H1 (cell line): ENCODE measurements at regions not wholly inside any gene's neighbourhood (a gene's known extent, or its start where the extent isn't known, plus 50 kb on each side); places are given as distances from the start of the nearest gene placed in this dataset.

ENCODE experiments used
- CTCF ChIP-seq, 3 experiments: IDR thresholded peaks; 1 replicate in 2 of 3; 2 replicates in 1 of 3; pipeline versions ENCODE4 v1.5.1 to v1.6.1; 2011; ENCODE audit warnings: low read length in 3 of 3, mild to moderate bottlenecking in 3 of 3, inconsistent platforms in 2 of 3, low read depth in 1 of 3, moderate library complexity in 1 of 3; ENCODE audit not compliant: insufficient read depth in 1 of 3; ENCODE audit errors: control extremely low read depth in 1 of 3
- EP300 ChIP-seq, 2 experiments: IDR thresholded peaks; 1 replicate in 1 of 2; 2 replicates in 1 of 2; pipeline ENCODE4 v1.6.1; 2011 to 2012; ENCODE audit warnings: low read depth in 2 of 2, low read length in 2 of 2, mild to moderate bottlenecking in 2 of 2, borderline replicate concordance in 1 of 2, inconsistent platforms in 1 of 2, moderate library complexity in 1 of 2
- EZH2 ChIP-seq: fragments of 200-600 bp; sonication (generic); IDR thresholded peaks from 2 replicates; pipeline ENCODE4 v1.7.1; 2012; ENCODE audit warnings: low read depth, mild to moderate bottlenecking, moderate library complexity, low read length, inconsistent platforms; ENCODE audit not compliant: severe bottlenecking
- FOSL1 ChIP-seq: IDR thresholded peaks from 2 replicates; pipeline ENCODE4 v1.6.1; 2011; ENCODE audit warnings: mild to moderate bottlenecking, low read depth, low read length, moderate library complexity; ENCODE audit not compliant: insufficient read depth
- GABPA ChIP-seq: IDR thresholded peaks from 2 replicates; pipeline ENCODE4 v1.6.1; 2011; ENCODE audit warnings: mild to moderate bottlenecking, low read length, moderate library complexity, borderline replicate concordance; ENCODE audit not compliant: insufficient read depth
- GTF2F1 ChIP-seq: IDR thresholded peaks from 2 replicates; pipeline ENCODE4 v1.6.1; 2012; ENCODE audit warnings: low read depth, low read length, improper control_type of control experiment, borderline replicate concordance
- MAX ChIP-seq: IDR thresholded peaks from 2 replicates; pipeline ENCODE4 v1.6.1; 2012; ENCODE audit warnings: inconsistent platforms
- NANOG ChIP-seq: IDR thresholded peaks from 2 replicates; pipeline ENCODE4 v1.6.1; 2011; ENCODE audit warnings: low read length, low read depth, mild to moderate bottlenecking, inconsistent platforms; ENCODE audit not compliant: insufficient read depth, poor library complexity, severe bottlenecking
- SP1 ChIP-seq: IDR thresholded peaks from 2 replicates; pipeline ENCODE4 v1.6.1; 2011; ENCODE audit warnings: low read depth, low read length
- TAF1 ChIP-seq: IDR thresholded peaks from 2 replicates; pipeline ENCODE4 v1.6.1; 2011; ENCODE audit warnings: mild to moderate bottlenecking, low read depth, low read length
- TAF7 ChIP-seq: optimal IDR thresholded peaks from 2 replicates; pipeline ENCODE3; 2011; ENCODE audit warnings: low read depth, mild to moderate bottlenecking, inconsistent platforms, low read length, moderate library complexity, borderline replicate concordance
- TBP ChIP-seq: IDR thresholded peaks from 2 replicates; pipeline ENCODE4 v1.6.1; 2011; ENCODE audit warnings: low read depth, low read length, improper control_type of control experiment
- YY1 ChIP-seq: IDR thresholded peaks from 2 replicates; pipeline ENCODE4 v1.6.1; 2011; ENCODE audit warnings: low read depth, mild to moderate bottlenecking, low read length

- no peak for TF ChIP-seq NANOG
- no peak for TF ChIP-seq CTCF (IDR thresholded peaks at IDR 0.05; ENCODE audit: control extremely low read depth in 1 of 3, insufficient read depth in 1 of 3, low read depth in 1 of 3, low read length in 3 of 3)
- TF ChIP-seq GABPA = no peak
- TF ChIP-seq YY1 = no peak
- TF ChIP-seq EP300 (IDR thresholded peaks at IDR 0.05; ENCODE audit: borderline replicate concordance in 1 of 2, low read depth in 2 of 2, low read length in 2 of 2) = no peak
- TF ChIP-seq TAF7 = no peak
- TF ChIP-seq FOSL1 = no peak
- TF ChIP-seq MAX = no peak
- no peak for TF ChIP-seq SP1
- TF ChIP-seq GTF2F1 = no peak
- TF ChIP-seq TBP = no peak
- TF ChIP-seq EZH2 = no peak
- TF ChIP-seq TAF1 = no peak
Measured at GRCh38 chr16:11472851-11473250, 113.9 kb downstream of the LITAF start.
